Left lobe of liver (tissue), 2 donors: ENCODE measurements at regions not wholly inside any gene's neighbourhood (a gene's known extent, or its start where the extent isn't known, plus 50 kb on each side); places are given as distances from the start of the nearest gene placed in this dataset.

Experiments used
- ATAC-seq: fragments of 200-7000 bp; cut with Tn5 transposase; one replicate; pipeline ENCODE4 v1.9.1; 2020; ENCODE audit warnings: mild to moderate bottlenecking, moderate library complexity
- DNase-seq: peaks from one replicate; pipeline ENCODE4 v3.0.0-alpha.2; 2020; ENCODE audit warnings: low spot score
- donor health status: DM: no; HTN: no; CAD: no; lungs with moderate emphysema.
- donor health status: DM: no; HTN: yes; CAD: no.

- peak; percentile 74 for DNase-seq
- peak; percentile 64 for ATAC-seq
Observed at GRCh38 chr6:105799056-105799455, 287.1 kb upstream of the PRDM1 start.

GRCh38 chr6:105797983-105798453 is 288.1 kb upstream of the PRDM1 start:
- ATAC-seq (peak; percentile 43), DNase-seq (peak; percentile 64)

GRCh38 chr6:105797286-105797979 is 288.7 kb upstream of the PRDM1 start:
- peak; percentile 16 for ATAC-seq
- peak; percentile 54 for DNase-seq

GRCh38 chr6:105795913-105796517 is 290.1 kb upstream of the PRDM1 start:
- DNase-seq (no peak), ATAC-seq (no peak)

- ATAC-seq (no peak), DNase-seq (no peak)
Observed at GRCh38 chr6:105795366-105795765, 290.8 kb upstream of the PRDM1 start.

GRCh38 chr6:105794870-105795269 is 291.3 kb upstream of the PRDM1 start:
- no peak for ATAC-seq
- DNase-seq, result no peak

- ATAC-seq, result peak; percentile 67
- peak; percentile 94 for DNase-seq
Observed at GRCh38 chr6:105794239-105794638, 291.9 kb upstream of the PRDM1 start.

GRCh38 chr6:105793130-105793529 is 293.0 kb upstream of the PRDM1 start:
- DNase-seq (peak; percentile 70), ATAC-seq (peak; percentile 68)

- peak; percentile 43 for ATAC-seq
Observed at GRCh38 chr6:105791583-105792318, 294.4 kb upstream of the PRDM1 start.

GRCh38 chr6:105791179-105791578 is 295.0 kb upstream of the PRDM1 start:
- ATAC-seq, result no peak
- DNase-seq, result no peak

More at GRCh38 chr6:105791583-105792318, 294.4 kb upstream of the PRDM1 start:
- peak; percentile 66 for DNase-seq

- DNase-seq (no peak), ATAC-seq (no peak)
Observed at GRCh38 chr6:105790635-105791034, 295.5 kb upstream of the PRDM1 start.

GRCh38 chr6:105789935-105790334 is 296.2 kb upstream of the PRDM1 start:
- no peak for ATAC-seq
- no peak for DNase-seq

GRCh38 chr6:105787747-105788146 is 298.4 kb upstream of the PRDM1 start:
- ATAC-seq (no peak), DNase-seq (no peak)

- ATAC-seq, result no peak
Observed at GRCh38 chr6:105786890-105787655, 299.1 kb upstream of the PRDM1 start.

GRCh38 chr6:105786449-105786848 is 299.7 kb upstream of the PRDM1 start:
- no peak for ATAC-seq
- DNase-seq, result no peak

More at GRCh38 chr6:105786890-105787655, 299.1 kb upstream of the PRDM1 start:
- DNase-seq, result no peak

GRCh38 chr6:105785066-105785811 is 300.9 kb upstream of the PRDM1 start:
- DNase-seq, result no peak
- peak; percentile 36 for ATAC-seq

- ATAC-seq (no peak), DNase-seq (no peak)
Observed at GRCh38 chr6:105784179-105784578, 302.0 kb upstream of the PRDM1 start.

- DNase-seq (no peak), ATAC-seq (no peak)
Observed at GRCh38 chr6:105783333-105783935, 302.7 kb upstream of the PRDM1 start.

- no peak for ATAC-seq
- DNase-seq, result no peak
Observed at GRCh38 chr6:105781915-105782314, 304.2 kb upstream of the PRDM1 start.

- no peak for ATAC-seq
- DNase-seq, result no peak
Observed at GRCh38 chr6:105781248-105781647, 304.9 kb upstream of the PRDM1 start.
